Transverse colon (tissue), 4 donors: ENCODE measurements at regions not wholly inside any gene's neighbourhood (a gene's known extent, or its start where the extent isn't known, plus 50 kb on each side); places are given as distances from the start of the nearest gene placed in this dataset.

ENCODE experiments used
- DNase-seq: peaks from one replicate; pipeline ENCODE4 v3.0.0-alpha.2; 2019
- H3K27ac ChIP-seq, 4 donors: fragments of 200-600 bp; sonication (generic); 2 replicates each; pipeline ENCODE4 v1.5.1; 2016 to 2018; ENCODE audit warnings: inconsistent platforms in 4 of 4
- H3K27me3 ChIP-seq: fragments of 200-600 bp; sonication (generic); 2 replicates; pipeline ENCODE4 v1.5.1; 2017; ENCODE audit warnings: inconsistent platforms
- H3K36me3 ChIP-seq, 4 donors: fragments of 200-600 bp; sonication (generic); 2 replicates each; pipeline ENCODE4 v1.5.1; 2017 to 2019; ENCODE audit warnings: inconsistent platforms in 4 of 4
- H3K4me1 ChIP-seq, 4 donors: fragments of 200-600 bp; sonication (generic); 2 replicates each; pipeline ENCODE4 v1.5.1; 2017 to 2020; ENCODE audit warnings: inconsistent platforms in 4 of 4
- H3K4me3 ChIP-seq, 4 donors: fragments of 200-600 bp; sonication (generic); 1 replicate in 1 of 4; 2 replicates in 3 of 4; pipeline versions ENCODE4 v1.5.1 to v1.6.1; 2017 to 2019; ENCODE audit warnings: inconsistent platforms in 4 of 4
- H3K9me3 ChIP-seq, 2 donors: fragments of 200-600 bp; sonication (generic); 2 replicates each; pipeline ENCODE4 v1.5.1; 2017 to 2019; ENCODE audit warnings: inconsistent platforms in 2 of 2
- CTCF ChIP-seq, 5 experiments: fragments of 200-600 bp in 3 of 5; fragments of 450-650 bp in 2 of 5; sonication (generic) in 3 of 5; IDR thresholded peaks; 1 replicate in 2 of 5; 2 replicates in 3 of 5; pipeline ENCODE4 v1.5.1; 2016 to 2017; ENCODE audit warnings: antibody characterized with exemption in 5 of 5, inconsistent platforms in 3 of 5, mild to moderate bottlenecking in 2 of 5, moderate library complexity in 1 of 5
- EP300 ChIP-seq: sonication (generic); formaldehyde crosslinking; IDR thresholded peaks from one replicate; pipeline ENCODE4 v1.6.1; 2017; ENCODE audit warnings: antibody characterized with exemption, low read depth
- POLR2A ChIP-seq: fragments of 450-650 bp; IDR thresholded peaks from one replicate; pipeline ENCODE4 v1.6.1; 2016; ENCODE audit warnings: antibody characterized with exemption, mild to moderate bottlenecking, moderate library complexity
- POLR2AphosphoS5 ChIP-seq, 3 donors: sonication (generic); formaldehyde crosslinking; IDR thresholded peaks; one replicate each; pipeline ENCODE4 v1.6.1; 2016; ENCODE audit warnings: antibody characterized with exemption in 3 of 3
- WGBS, 2 donors: methylation state at CpG; one replicate each; pipeline ENCODE4 v1.1.5; 2018; ENCODE audit warnings: low coverage in 1 of 2; 5-methylcytosine and 5-hydroxymethylcytosine counted together
- in situ Hi-C, 4 donors: fragments of 200-750 bp; cut with MboI; loops; one replicate each; pipeline versions ENCODE4 v1.15.0 to v1.15.1; 2017; ENCODE audit warnings: low sequenced_read_pairs in 3 of 4, low pct_ligation_motif_present in 1 of 4, low pct_unique_long_range_greater_than_20kb in 1 of 4
- intact Hi-C: fragments of 100-400 bp; cut with DNase I; formaldehyde crosslinking; loops from one replicate; pipeline ENCODE4 v1.15.1; 2023; ENCODE audit warnings: low total_unique reads

GRCh38 chr6:8829796-8830195 is 394.5 kb upstream of the SLC35B3 start:
- H3K27me3 ChIP-seq: no peaks in the 10 kb centered on the region
- DNase-seq: no peak
- in situ Hi-C loops: no loop called here
- intact Hi-C loops: no loop called here
- H3K4me3 ChIP-seq: no peak overlapping the region
- TF ChIP-seq CTCF (IDR thresholded peaks at IDR 0.05) (no peak), POLR2A (no peak), POLR2AphosphoS5 (IDR thresholded peaks at IDR 0.05) (no peak), EP300 (no peak)
- no peaks in the 10 kb centered on the region for H3K4me1 ChIP-seq
- H3K36me3 ChIP-seq: no peaks in the 10 kb centered on the region
- no peak overlapping the region for H3K27ac ChIP-seq
- H3K9me3 ChIP-seq: no peaks in the 10 kb centered on the region
- WGBS, 2 donors: 58% methylated on average over 5 of the region's 5 CpGs

- H3K36me3 ChIP-seq: no peaks in the 10 kb centered on the region
- no peak overlapping the region for H3K4me3 ChIP-seq
- H3K9me3 ChIP-seq: no peaks in the 10 kb centered on the region
- in situ Hi-C loops (no loop called here), intact Hi-C loops (no loop called here)
- H3K27ac ChIP-seq: no peak overlapping the region
- no peak for DNase-seq
- TF ChIP-seq POLR2A (no peak), EP300 (no peak), POLR2AphosphoS5 (IDR thresholded peaks at IDR 0.05) (no peak), CTCF (IDR thresholded peaks at IDR 0.05) (no peak)
- no peaks in the 10 kb centered on the region for H3K4me1 ChIP-seq
- WGBS, 2 donors: 71 to 75% methylated on average over 4 of the region's 4 CpGs
- no peaks in the 10 kb centered on the region for H3K27me3 ChIP-seq
Measured at GRCh38 chr6:8829296-8829695, 394.0 kb upstream of the SLC35B3 start.

GRCh38 chr6:8828376-8828775 is 393.0 kb upstream of the SLC35B3 start:
- no peaks in the 10 kb centered on the region for H3K4me1 ChIP-seq
- 94 to 97% methylated on average over 4 of the region's 4 CpGs for WGBS, 2 donors

GRCh38 chr6:8825726-8826125 is 390.4 kb upstream of the SLC35B3 start:
- H3K9me3 ChIP-seq: no peaks in the 10 kb centered on the region
- no peaks in the 10 kb centered on the region for H3K4me1 ChIP-seq
- intact Hi-C loops (no loop called here), in situ Hi-C loops (no loop called here)
- no peak for DNase-seq
- no peak for TF ChIP-seq POLR2A
- TF ChIP-seq CTCF (IDR thresholded peaks at IDR 0.05): no peak
- TF ChIP-seq POLR2AphosphoS5 (IDR thresholded peaks at IDR 0.05): no peak
- no peak for TF ChIP-seq EP300
- no peaks in the 10 kb centered on the region for H3K27me3 ChIP-seq
- H3K36me3 ChIP-seq: no peaks in the 10 kb centered on the region
- no peak overlapping the region for H3K27ac ChIP-seq
- no peak overlapping the region for H3K4me3 ChIP-seq

More at GRCh38 chr6:8828376-8828775, 393.0 kb upstream of the SLC35B3 start:
- no peak overlapping the region for H3K4me3 ChIP-seq
- H3K36me3 ChIP-seq: no peaks in the 10 kb centered on the region
- H3K9me3 ChIP-seq: no peaks in the 10 kb centered on the region
- no peak overlapping the region for H3K27ac ChIP-seq
- in situ Hi-C loops (no loop called here), intact Hi-C loops (no loop called here)
- H3K27me3 ChIP-seq: no peaks in the 10 kb centered on the region
- TF ChIP-seq EP300: no peak
- no peak for TF ChIP-seq POLR2A
- no peak for TF ChIP-seq CTCF (IDR thresholded peaks at IDR 0.05)
- TF ChIP-seq POLR2AphosphoS5 (IDR thresholded peaks at IDR 0.05): no peak
- no peak for DNase-seq
